ENCODE measurements at regions not wholly inside any gene's neighbourhood (a gene's known extent, or its start where the extent isn't known, plus 50 kb on each side); places are given as distances from the start of the nearest gene placed in this dataset.

GRCh38 chr15:66941791-66942190 is 123.6 kb upstream of the SMAD3 start:
- in situ Hi-C loops (cut with MboI; ENCODE audit: low sequenced_read_pairs): loop anchor here (10.0 kb wide), 2 partner anchors 493 to 893 kb away; no protein-coding TSS in a partner anchor

DNA sequence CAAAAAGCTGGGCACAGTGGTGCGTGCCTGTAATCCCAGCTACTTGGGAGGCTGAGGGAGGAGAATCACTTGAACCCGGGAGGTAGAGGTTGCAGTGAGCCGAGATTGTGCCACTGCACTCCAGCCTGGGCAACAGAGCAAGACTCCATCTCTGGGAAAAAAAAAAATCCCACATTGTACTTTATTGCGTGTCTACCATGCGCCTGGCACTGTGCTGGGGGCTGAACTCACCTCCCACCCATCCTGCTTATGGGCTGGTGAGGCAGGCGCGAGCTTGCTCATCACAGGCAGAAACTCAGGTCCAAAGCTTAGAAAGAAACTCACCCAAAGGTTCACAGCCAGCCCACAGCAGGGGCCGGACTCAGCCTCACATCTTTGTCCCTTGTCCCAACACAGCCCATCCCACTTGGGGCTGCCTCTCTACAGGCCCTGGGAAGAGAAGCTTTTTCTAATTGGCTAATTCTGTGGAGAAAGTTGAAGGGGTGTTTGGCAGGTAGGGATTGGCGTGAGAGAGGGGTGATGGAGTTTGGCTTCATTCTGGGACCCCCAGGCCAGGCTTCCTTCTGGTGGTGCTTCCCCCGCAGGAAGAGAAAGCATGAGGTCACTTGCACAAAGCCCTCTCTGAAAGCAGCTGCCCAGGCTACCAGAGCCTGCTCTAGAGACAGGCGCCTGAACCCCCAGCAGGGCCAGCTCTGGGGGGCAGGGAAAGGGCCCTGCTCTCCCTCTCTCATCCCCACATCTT is 122.6 kb upstream of the SMAD3 start:
- in situ Hi-C loops (cut with MboI; ENCODE audit: low sequenced_read_pairs): loop anchor here (10.0 kb wide), 2 partner anchors 492 to 892 kb away; no protein-coding TSS in a partner anchor

DNA sequence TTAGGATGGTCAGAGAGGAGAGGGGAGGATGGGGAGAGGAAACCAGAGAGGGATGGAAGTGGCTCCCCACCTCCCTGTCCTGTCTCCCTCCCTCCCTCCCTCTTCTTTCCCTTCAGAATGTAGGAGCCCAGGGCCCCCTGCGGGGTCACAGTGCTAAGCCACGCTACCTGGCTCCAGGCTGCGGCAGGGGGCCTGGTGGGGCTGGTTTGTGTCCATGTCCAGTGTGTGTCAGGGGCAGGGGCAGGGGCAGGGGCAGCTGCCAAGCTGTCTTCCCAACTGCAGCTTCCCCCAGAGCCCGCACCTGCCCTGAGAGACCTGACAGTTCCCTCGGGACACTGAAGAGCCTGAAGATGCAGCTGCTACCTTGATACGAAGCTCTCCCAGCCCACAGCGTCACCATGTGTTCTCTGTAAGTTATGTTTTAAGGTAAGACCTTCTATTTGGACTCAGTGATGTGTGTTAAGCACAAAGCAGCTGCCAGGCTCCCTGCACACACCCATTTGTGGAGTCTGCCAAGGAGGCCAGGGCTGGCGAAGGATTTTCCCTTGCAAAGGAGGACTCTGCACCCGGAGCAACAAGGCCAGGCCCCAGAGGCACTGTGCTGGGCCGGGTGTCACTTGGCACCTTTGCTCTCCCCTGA is 121.8 kb upstream of the SMAD3 start:
- in situ Hi-C loops (cut with MboI; ENCODE audit: low sequenced_read_pairs): loop anchor here (10.0 kb wide), 2 partner anchors 491 to 891 kb away; no protein-coding TSS in a partner anchor

- in situ Hi-C loops (cut with MboI; ENCODE audit: low sequenced_read_pairs): loop anchor here (10.0 kb wide), 2 partner anchors 491 to 891 kb away; no protein-coding TSS in a partner anchor
Observed at GRCh38 chr15:66944121-66944520, 121.3 kb upstream of the SMAD3 start.

DNA sequence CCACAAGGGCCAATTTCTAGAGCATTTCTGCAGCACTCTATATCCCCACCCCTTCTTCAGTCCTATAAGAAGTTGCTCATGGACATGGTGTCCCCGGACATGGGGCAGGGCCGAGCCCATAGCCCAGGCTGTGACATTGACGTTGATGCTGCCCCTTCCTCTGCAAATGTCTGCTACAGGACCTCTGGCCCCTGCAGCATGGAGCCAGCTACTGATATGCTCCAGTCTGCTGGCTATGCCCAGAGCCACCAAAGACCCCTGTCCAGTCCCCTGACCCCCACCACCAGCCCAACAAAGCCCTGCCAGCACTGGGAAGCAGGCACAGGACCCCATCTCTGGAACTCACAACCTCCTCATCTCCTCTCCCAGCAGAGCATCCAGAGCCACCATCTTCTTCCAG is 120.1 kb upstream of the SMAD3 start:
- in situ Hi-C loops (cut with MboI; ENCODE audit: low sequenced_read_pairs): loop anchor here (5.0 to 10.0 kb wide), 3 partner anchors 357 to 890 kb away; no protein-coding TSS in a partner anchor

DNA sequence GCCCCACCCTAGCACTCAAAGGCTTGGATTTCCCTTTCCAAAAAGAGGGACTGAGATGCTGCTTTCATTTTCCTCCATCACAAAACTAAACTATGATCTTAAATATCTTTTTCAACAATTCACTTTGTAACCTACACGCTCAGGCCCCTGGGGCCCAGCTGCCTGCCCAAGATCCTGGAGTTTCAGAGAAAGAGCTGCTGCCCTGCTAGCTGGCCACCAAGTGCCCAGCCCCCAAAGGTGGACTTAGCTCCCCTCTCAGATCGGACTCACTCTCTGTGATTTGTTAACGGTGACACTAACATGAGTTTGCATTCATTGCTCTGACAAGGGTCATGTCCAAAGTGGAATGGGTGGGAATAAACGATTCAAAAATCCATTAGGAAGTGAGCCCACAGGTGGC is 119.6 kb upstream of the SMAD3 start:
- in situ Hi-C loops (cut with MboI; ENCODE audit: low sequenced_read_pairs): loop anchor here (5.0 to 10.0 kb wide), 3 partner anchors 356 to 889 kb away; no protein-coding TSS in a partner anchor

DNA sequence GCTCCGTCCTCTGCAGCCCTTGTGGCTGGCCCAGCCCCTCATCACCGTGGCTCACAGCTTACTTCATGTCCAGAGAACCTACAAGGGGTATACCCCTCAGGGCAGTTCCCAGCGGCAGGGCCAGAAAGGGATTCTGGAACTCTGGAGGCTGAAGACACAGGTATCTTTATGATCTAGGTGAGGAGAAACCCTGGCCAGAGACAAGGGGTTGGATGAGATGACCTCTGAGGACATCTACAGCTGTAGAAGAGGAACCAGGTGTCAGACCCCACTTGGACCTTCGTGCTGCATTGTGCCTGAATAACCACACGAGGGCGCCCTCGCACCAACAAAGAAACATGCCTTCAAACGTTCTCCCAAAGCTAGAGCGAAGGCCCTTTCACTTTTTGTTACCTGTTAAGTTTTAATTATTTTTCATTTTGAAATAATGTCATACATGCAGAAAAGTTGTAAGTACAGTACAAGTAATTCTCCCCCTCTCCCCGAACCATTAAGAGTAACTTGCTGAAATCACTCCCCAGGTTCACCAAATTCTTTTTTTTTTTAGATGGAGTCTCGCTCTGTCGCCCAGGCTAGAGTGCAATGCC is 118.7 kb upstream of the SMAD3 start:
- in situ Hi-C loops (cut with MboI; ENCODE audit: low sequenced_read_pairs): loop anchor here (5.0 to 10.0 kb wide), 3 partner anchors 356 to 888 kb away; no protein-coding TSS in a partner anchor

DNA sequence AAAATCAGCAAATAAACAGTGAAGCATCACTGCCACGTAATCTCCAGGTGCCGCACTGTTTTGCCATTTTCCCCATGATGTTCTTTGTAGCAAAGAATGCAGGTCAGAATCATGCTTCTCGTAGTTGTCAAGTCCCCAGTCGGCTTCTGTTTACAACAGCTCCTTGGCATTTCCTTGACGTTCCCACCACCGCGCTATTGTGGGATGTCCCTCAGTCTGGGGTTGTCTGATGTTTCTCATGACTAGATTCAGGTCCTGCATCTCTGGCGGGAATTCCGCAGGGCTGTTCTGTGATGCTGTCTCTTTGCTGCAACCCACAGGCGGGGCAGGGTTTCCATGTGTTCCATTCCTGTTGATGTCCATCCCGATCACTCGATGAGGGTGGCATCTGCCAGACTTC is 117.9 kb upstream of the SMAD3 start:
- in situ Hi-C loops (cut with MboI; ENCODE audit: low sequenced_read_pairs): loop anchor here (5.0 to 10.0 kb wide), 3 partner anchors 355 to 887 kb away; no protein-coding TSS in a partner anchor

GRCh38 chr15:66948294-66948693 is 117.1 kb upstream of the SMAD3 start:
- in situ Hi-C loops (cut with MboI; ENCODE audit: low sequenced_read_pairs): loop anchor here (5.0 to 10.0 kb wide), 3 partner anchors 354 to 887 kb away; no protein-coding TSS in a partner anchor

GRCh38 chr15:66950114-66950513 is 115.3 kb upstream of the SMAD3 start:
- in situ Hi-C loops (cut with MboI; ENCODE audit: low sequenced_read_pairs): no loop called here

GRCh38 chr15:66951531-66952320 is 113.7 kb upstream of the SMAD3 start:
- in situ Hi-C loops (cut with MboI; ENCODE audit: low sequenced_read_pairs): no loop called here

DNA sequence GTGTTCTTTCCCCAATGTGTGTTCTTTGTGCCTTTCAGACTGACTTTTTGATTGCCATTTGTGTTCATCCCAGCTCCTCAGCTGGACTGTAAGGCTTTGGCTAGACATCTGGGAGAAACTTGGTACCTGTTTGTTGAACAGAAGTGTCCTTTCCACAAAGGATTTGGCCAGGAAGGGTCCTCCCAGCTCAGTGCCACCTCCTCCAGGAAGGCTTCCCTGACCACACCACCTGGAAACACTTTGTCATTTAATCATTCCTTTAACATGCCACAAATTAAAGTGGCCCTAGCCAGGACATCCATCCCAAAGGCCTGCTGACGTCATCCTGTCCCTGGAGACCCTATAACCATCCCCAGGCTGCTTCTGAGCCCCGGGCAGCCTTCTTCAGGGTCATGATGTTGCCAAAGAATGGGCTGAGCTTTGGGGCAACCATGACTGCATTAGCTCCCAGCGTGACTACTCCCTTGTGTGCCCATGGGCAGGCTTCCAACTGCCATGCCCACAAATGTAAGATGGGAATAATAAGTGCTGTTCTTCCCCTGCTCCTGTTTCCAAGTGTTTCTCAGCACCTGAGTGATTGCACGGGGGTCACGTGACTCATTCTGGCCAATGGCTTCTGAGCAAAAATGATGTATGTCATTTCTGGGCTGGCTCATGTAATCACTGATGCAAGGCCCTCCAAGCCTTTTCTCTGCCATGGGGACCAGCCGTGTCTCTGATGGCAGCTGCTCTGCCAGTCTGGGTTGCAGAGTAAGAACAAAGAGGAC is 112.5 kb upstream of the SMAD3 start:
- in situ Hi-C loops (cut with MboI; ENCODE audit: low sequenced_read_pairs): no loop called here

- in situ Hi-C loops (cut with MboI; ENCODE audit: low sequenced_read_pairs): no loop called here
Observed at GRCh38 chr15:66953523-66954229, 111.7 kb upstream of the SMAD3 start.

DNA sequence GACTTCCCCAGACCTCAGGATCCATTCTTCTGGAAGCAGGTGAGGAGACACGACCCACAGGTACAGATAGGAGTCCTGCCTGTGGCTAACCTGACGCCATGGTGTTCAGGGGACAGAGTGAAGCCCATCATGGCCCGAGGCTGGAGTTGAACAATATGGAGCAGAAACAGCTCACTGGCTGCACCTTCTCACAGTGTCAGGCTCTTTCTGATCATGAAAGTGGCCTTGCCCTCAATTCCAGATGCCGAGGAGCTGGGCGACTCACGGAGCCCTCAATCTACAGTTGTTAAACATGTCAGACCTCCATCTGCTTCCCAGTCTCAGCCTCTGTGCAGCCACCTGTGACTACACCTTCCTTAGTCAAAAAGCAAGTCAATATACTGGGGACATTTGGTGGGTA is 110.8 kb upstream of the SMAD3 start:
- in situ Hi-C loops (cut with MboI; ENCODE audit: low sequenced_read_pairs): no loop called here

DNA sequence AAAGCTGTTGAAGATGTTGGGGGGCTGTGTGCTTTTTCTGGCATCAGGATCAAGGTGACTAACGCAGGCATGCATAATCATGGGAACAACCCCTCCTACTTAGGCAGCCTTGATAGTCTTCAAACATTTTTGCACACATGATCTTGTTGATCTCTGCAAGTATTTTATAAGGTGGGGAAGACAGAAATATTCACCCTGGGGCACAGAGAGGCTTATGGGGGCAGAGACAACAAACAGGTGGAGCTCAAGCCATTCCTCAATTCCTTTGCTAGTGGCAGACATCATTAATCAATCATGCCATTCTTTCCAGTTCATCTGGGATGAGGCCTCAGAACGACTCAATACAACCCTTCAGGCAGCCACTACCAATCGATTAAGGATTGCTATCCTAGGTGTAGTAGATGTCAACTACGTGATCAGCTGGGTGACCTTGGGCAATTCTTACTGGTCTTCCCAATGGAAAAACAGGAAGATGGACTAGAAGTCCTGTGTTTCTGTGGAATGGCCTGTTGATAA is 110.3 kb upstream of the SMAD3 start:
- in situ Hi-C loops (cut with MboI; ENCODE audit: low sequenced_read_pairs): no loop called here

DNA sequence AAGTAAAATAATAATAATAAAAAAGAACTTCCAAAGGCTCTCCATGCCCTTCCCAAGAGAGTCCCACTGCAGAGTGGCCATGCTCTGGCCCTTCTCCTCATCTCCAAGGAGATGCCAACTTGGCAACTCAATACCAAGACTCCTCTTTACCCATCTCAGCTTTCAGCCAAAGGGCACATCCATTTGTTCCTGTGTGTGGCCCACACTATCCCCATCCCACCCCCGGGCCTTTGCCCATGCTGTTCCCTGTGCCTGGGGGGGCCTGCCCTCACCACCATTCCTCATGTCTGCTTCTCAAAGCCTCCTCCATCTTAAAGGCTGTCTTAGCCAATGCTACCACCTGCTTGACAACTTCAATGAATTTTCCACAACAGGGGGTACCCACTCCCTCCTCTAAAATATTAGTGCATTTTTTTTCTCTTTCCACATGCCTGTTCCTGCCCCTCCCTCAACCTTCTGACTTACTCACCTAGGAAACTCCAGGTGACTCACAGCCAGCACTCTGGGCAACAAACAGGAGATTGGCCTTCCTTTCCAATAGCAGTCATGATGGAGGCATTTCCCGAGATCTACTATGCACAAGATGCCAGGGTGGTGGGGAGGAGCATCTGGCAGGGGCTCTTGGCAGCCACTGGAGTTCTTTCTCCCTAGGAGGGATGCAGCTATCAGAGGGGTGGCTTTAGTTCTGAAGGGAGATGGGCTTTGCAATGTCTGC is 109.4 kb upstream of the SMAD3 start:
- in situ Hi-C loops (cut with MboI; ENCODE audit: low sequenced_read_pairs): no loop called here

- in situ Hi-C loops (cut with MboI; ENCODE audit: low sequenced_read_pairs): no loop called here
Observed at GRCh38 chr15:66956672-66957430, 108.6 kb upstream of the SMAD3 start.

- in situ Hi-C loops (cut with MboI; ENCODE audit: low sequenced_read_pairs): no loop called here
Observed at GRCh38 chr15:66957431-66957720, 108.0 kb upstream of the SMAD3 start.
